ENCODE measurements at regions not wholly inside any gene's neighbourhood (a gene's known extent, or its start where the extent isn't known, plus 50 kb on each side); places are given as distances from the start of the nearest gene placed in this dataset.

DNA sequence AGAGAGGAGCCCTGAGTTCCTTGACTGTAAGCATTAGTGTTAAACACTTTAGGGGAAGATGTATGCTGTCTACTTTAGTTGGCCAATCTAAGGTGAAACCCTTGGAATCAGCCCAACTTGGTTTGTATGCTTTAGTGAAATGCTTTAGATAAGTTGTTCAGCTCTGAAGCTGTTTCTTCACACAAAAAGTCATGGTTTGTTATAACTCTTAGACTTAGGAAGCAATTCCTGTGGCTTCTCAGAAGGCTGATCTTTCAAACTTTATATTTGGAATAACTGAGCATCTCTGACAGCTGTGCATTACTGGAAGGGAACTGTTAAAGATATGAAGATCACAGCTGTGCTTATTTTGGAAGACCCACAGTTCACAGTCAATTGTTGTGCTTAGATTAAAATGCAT is 714.1 kb downstream of the FAT4 start:
- no peak overlapping the region for H3K27ac ChIP-seq
- no peak for TF ChIP-seq ZFX (IDR thresholded peaks at IDR 0.05; ENCODE audit: borderline replicate concordance)
- TF ChIP-seq, protein P1, sequence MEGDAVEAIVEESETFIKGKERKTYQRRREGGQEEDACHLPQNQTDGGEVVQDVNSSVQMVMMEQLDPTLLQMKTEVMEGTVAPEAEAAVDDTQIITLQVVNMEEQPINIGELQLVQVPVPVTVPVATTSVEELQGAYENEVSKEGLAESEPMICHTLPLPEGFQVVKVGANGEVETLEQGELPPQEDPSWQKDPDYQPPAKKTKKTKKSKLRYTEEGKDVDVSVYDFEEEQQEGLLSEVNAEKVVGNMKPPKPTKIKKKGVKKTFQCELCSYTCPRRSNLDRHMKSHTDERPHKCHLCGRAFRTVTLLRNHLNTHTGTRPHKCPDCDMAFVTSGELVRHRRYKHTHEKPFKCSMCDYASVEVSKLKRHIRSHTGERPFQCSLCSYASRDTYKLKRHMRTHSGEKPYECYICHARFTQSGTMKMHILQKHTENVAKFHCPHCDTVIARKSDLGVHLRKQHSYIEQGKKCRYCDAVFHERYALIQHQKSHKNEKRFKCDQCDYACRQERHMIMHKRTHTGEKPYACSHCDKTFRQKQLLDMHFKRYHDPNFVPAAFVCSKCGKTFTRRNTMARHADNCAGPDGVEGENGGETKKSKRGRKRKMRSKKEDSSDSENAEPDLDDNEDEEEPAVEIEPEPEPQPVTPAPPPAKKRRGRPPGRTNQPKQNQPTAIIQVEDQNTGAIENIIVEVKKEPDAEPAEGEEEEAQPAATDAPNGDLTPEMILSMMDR (IDR thresholded peaks at IDR 0.05) = no peak

DNA sequence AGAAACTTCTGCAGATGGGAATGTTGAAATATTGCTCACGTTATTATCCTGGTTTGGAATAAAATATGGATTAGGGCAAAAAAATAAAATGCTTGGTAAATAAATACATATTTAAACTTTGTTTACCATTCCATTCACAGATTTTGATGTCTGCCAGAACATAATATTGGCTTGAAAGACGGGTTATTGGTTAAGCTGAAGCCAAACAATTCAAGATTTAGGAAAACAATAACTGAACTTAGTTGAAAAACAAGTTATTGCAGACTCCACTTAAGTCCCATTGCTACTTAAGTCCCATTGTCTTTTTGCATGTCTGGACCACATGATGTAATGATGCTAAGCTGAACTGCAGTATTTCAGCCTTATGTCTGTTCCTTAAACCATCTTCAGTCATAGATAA is 722.5 kb downstream of the FAT4 start:
- TF ChIP-seq, protein P1 (IDR thresholded peaks at IDR 0.05) = no peak
- no peak for TF ChIP-seq ZFX (IDR thresholded peaks at IDR 0.05; ENCODE audit: borderline replicate concordance)

DNA sequence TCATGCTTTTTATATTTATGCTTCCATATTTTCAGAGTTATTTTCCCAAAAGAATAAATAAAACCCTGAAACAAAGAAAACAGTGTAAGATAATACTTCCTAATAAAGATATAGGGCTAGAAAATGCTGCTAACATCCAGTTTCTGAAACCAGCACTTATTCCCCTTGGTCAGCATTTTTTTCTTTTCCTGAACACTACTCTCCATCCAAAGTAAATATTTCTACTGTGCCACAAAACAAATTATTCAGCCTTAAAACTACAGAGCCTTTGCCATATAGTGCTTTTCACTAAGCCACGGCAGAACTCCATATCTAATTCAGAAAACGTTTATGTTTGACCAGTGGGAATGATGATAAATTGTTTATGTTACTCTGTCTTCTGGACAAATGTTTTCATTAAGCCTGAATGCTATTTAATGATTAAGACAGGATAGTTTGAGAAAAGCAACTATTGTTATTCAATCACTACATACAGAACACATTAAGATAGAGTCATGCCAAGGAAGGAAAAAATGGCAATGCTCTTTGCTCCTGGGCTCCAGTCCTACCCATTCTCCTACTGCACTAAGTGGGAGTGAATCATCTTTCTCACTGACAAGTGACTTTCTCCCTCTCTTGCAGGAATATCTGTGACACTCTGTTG is 723.9 kb downstream of the FAT4 start:
- no peak overlapping the region for H3K27ac ChIP-seq
- TF ChIP-seq, protein P1 (IDR thresholded peaks at IDR 0.05) = no peak
- TF ChIP-seq ZFX (IDR thresholded peaks at IDR 0.05; ENCODE audit: borderline replicate concordance) = no peak

More for the DNA sequence above, 722.5 kb downstream of the FAT4 start:
- H3K27ac ChIP-seq = no peak overlapping the region

DNA sequence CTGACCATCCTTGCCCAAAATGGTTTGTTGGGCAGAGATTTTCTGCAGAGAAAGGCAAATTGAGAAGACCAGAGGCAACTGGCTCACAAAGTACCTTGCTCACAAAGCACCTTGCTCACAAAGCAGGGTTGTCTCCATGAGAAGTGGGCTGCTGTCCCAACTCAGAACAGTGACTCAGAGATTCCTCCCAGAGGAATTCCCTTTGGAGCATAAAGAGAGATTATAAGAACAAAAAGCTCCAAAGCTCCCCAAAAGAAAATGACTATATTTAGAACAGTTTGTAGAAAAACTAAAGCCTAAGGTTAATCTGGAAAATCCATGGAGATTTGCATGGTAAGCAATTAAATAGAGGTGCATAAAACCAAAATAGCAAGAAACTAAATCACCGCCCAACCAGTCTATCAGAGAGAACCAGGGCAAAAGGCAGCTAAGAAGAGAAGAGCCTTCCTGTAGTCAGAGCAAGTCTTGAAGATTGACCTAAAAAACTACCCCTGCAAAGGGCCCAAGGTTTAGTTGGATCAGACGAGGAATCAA is 731.4 kb downstream of the FAT4 start:
- no peak for TF ChIP-seq ZFX (IDR thresholded peaks at IDR 0.05; ENCODE audit: borderline replicate concordance)
- TF ChIP-seq, protein P1 (IDR thresholded peaks at IDR 0.05) = no peak
- no peak overlapping the region for H3K27ac ChIP-seq

DNA sequence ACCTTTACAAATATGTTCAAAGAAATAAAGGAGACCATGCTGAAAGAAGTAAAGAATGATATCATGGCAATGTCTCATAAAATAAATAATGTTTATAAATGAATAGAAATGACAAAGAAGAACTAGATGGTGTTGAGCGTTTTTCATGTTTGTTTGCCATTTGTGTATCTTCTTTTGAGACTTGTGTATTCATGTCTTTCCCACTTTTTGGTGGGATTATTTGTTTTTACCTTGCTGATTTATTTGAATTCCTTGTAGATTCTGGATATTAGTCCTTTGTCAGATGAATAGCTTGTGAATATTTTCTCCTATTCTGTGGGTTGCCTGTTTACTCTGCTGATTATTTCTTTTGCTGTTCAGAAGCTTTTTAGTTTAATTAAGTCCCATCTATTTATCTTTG is 732.4 kb downstream of the FAT4 start:
- TF ChIP-seq, protein P1 (IDR thresholded peaks at IDR 0.05) = no peak
- TF ChIP-seq ZFX (IDR thresholded peaks at IDR 0.05; ENCODE audit: borderline replicate concordance) = no peak
- H3K27ac ChIP-seq = no peak overlapping the region

DNA sequence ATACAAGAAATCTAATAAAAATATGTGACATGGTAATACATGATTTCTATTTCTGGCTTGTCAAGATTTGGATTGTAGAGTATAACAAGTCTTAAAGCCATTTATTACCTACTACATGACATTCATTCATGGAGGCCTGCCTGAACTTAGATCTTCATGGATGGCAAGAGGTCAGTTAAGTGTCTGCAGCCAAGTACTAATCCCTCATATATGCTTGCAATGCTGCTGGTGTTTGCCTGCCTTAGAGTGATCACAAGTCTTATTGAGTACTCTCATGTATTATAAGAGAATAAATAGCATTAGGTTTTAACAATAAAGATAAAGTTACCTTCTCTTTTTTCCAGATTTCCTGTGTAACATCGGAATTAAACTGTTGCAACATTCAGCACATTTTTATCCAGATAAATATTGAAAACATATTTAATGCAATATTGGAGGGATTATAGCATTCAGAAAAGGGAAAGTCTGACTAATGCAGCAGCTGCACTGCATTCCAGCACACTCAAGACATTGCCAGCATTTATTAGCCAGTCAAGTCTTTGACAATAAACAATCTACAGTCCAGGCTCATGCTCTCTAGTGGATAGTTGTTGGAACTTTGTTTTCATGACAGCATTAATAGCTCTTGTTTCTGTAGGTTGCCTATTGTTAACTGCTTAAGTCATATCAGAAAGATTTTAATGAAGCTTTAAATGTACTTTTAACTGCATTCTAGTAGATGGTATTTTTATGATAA is 737.1 kb downstream of the FAT4 start:
- TF ChIP-seq, protein P1 (IDR thresholded peaks at IDR 0.05) = peak; percentile 20; the same call in 1 of the 2 replicates
- TF ChIP-seq ZFX (IDR thresholded peaks at IDR 0.05; ENCODE audit: borderline replicate concordance) = no peak

DNA sequence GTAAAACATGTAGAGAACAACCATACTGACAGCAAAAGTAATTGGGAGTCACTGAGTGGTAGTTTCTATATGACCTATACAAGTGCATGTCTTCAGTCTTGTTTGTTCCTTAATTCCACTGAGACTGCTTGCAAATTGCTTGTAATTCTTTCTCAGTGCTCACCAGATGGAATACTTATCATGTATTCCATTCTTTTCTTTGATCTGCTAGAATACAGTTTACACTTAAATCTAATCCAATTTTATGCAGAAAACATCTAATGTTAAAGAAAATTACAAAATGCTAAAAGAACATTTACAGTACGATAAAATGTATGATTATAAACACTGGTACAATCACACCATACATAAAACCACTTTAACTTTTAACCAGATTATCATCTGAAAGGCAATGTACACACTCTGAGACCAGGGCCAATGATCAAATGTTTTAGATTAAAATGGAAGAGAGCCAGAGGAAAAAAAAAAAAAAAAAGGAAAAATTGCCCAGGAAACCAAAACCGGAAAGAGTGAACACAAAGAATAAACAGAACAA is 741.4 kb downstream of the FAT4 start:
- H3K27ac ChIP-seq = no peak overlapping the region
- TF ChIP-seq, protein P1 (IDR thresholded peaks at IDR 0.05) = no peak

More for the DNA sequence above, 737.1 kb downstream of the FAT4 start:
- no peak overlapping the region for H3K27ac ChIP-seq

Measured in 22Rv1 (cell line).